ENCODE measurements at regions not wholly inside any gene's neighbourhood (a gene's known extent, or its start where the extent isn't known, plus 50 kb on each side); places are given as distances from the start of the nearest gene placed in this dataset.

GRCh38 chr12:127063339-127064072, 1203.5 kb upstream of the TMEM132C start:
- TF ChIP-seq, protein P1, sequence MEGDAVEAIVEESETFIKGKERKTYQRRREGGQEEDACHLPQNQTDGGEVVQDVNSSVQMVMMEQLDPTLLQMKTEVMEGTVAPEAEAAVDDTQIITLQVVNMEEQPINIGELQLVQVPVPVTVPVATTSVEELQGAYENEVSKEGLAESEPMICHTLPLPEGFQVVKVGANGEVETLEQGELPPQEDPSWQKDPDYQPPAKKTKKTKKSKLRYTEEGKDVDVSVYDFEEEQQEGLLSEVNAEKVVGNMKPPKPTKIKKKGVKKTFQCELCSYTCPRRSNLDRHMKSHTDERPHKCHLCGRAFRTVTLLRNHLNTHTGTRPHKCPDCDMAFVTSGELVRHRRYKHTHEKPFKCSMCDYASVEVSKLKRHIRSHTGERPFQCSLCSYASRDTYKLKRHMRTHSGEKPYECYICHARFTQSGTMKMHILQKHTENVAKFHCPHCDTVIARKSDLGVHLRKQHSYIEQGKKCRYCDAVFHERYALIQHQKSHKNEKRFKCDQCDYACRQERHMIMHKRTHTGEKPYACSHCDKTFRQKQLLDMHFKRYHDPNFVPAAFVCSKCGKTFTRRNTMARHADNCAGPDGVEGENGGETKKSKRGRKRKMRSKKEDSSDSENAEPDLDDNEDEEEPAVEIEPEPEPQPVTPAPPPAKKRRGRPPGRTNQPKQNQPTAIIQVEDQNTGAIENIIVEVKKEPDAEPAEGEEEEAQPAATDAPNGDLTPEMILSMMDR (IDR thresholded peaks at IDR 0.05) = no peak
- no peak for TF ChIP-seq POLR2A (IDR thresholded peaks at IDR 0.05)

Measured in adrenal gland (tissue), 5 donors.